Epithelial cell of proximal tubule (primary cell): ENCODE measurements at regions not wholly inside any gene's neighbourhood (a gene's known extent, or its start where the extent isn't known, plus 50 kb on each side); places are given as distances from the start of the nearest gene placed in this dataset.
A peak's percentile ranks its signal among the peaks of the same experiment; 100 is the strongest.

Experiments
- DNase-seq: peaks from one replicate; pipeline ENCODE4 v3.0.0-alpha.2; 2011; ENCODE audit warnings: low read depth
- H3K4me3 ChIP-seq: 2 replicates; pipeline ENCODE4 v1.5.1; 2011; ENCODE audit warnings: low read depth, mild to moderate bottlenecking, low read length
- CTCF ChIP-seq: conservative IDR thresholded peaks from 2 replicates; pipeline ENCODE4 v1.5.1; 2012; ENCODE audit warnings: low read depth, mild to moderate bottlenecking, low read length

- H3K4me3 ChIP-seq = no peak overlapping the region
- no peak for DNase-seq
- peak; percentile 38 for TF ChIP-seq CTCF
Measured at GRCh38 chr20:9966966-9967365, 67.8 kb upstream of the ANKEF1 start.

DNA sequence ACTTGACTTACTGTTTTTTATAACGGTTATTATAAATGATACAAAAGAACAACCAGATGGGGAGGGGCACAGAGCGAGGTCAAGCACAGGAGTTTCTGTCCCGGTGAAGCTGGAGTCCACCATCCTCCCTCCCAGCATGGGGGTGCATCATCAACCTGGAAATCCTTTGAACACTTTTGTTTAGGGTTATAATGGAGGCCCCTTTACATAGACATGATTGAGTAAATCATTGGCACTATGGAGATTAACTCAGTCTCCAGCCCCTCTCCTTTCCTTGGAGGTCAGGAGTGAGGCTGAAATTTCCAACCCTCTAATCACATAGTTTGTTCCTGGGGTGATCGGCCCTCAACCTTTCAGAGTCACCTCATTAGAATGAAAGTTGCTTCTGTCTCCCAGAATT, 71.8 kb upstream of the ANKEF1 start:
- TF ChIP-seq CTCF = no peak
- H3K4me3 ChIP-seq = no peak overlapping the region
- no peak for DNase-seq

DNA sequence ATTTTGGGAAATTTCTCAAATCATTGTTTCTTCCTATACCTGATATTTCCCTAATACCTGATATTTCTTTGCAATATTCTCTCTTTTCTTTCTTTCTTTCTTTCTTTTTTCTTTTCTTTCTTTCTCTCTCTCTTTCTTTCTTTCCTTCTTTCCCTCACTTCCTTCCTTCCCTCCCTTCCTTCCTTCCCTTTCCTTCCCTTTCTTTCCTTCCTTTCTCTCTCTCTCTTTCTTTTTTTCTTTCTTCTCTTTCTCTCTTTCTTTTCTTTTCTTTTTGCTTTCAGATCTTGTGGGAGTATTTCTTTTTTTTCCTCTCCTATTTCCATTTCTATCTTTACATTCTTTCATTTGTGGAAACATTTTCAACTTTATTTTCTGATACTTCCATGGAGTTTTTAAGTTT, 76.1 kb upstream of the ANKEF1 start:
- no peak overlapping the region for H3K4me3 ChIP-seq
- TF ChIP-seq CTCF = no peak
- no peak for DNase-seq

- no peak for DNase-seq
- no peak overlapping the region for H3K4me3 ChIP-seq
- no peak for TF ChIP-seq CTCF
Measured at GRCh38 chr20:9955646-9956045, 79.1 kb upstream of the ANKEF1 start.

DNA sequence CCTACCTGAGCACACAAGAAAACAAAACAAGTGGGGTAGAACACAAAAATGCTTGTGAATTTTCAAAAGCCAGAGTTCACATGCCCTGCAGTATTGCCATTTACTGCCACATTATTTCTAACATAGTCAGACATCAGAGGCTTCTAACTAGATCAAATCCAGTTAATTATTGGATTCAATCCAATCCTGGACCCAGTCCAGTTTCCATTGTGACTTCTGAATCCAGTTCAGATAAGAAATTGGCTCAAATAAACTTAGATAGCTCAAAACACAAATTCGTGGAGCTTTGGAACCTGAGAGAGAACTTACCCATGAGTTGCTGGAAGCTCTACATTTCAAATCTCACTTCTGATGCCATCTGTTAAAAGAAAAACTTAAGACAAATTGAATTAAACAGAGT, 85.2 kb upstream of the ANKEF1 start:
- H3K4me3 ChIP-seq = no peak overlapping the region
- no peak for DNase-seq
- no peak for TF ChIP-seq CTCF

DNA sequence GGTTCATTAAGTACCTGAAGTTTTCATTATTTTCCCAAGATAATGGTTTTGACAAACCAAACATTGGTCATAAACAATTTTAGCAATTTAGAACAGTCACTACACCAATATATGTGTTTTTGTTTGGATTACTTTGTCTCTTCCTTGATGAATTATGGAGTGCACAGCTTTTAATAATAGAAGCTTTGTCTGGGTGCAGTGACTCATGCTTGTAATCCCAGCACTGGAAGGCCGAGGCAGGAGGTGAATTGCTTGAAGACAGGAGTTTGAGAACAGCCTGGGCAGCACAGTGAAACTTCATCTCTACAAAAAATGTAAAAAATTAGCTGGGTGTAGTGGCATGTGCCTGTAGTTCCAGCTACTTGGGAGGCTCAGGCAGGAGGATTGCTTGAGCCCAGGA, 89.4 kb upstream of the ANKEF1 start:
- TF ChIP-seq CTCF = no peak
- DNase-seq = no peak
- no peak overlapping the region for H3K4me3 ChIP-seq

- H3K4me3 ChIP-seq = no peak overlapping the region
- no peak for DNase-seq
- TF ChIP-seq CTCF = no peak
Measured at GRCh38 chr20:9942736-9943135, 92.1 kb upstream of the ANKEF1 start.
